ENCODE measurements at regions not wholly inside any gene's neighbourhood (a gene's known extent, or its start where the extent isn't known, plus 50 kb on each side); places are given as distances from the start of the nearest gene placed in this dataset.

GRCh38 chr21:35893156-35893555 is 167.2 kb downstream of the SETD4 start:
- Mint-ChIP-seq H3K9me3 (peaks cover 3 to 6% of the 10 kb centered on the region in 2 experiments; a peak in 3 of 5 replicates), H3K27me3 (ENCODE audit: low read depth) (no peaks in the 10 kb centered on the region), H3K27ac (no peak overlapping the region), H3K4me3 (no peak overlapping the region), H3K36me3 (ENCODE audit: insufficient read depth in 1 of 3, low read depth in 3 of 3) (peaks cover 0 to 5% (median 0%) of the 10 kb centered on the region in 3 experiments; a peak in 1 of 7 replicates), H3K4me1 (no peaks in the 10 kb centered on the region)
- Histone ChIP-seq H3K79me1 (ENCODE audit: insufficient read depth, low read depth, low read length, poor library complexity, severe bottlenecking) (no peaks in the 10 kb centered on the region), H3K27me3 (ENCODE audit: insufficient read depth, low read length) (no peaks in the 10 kb centered on the region), H2AFZ (ENCODE audit: low read length) (no peak overlapping the region), H3K4me1 (ENCODE audit: insufficient read depth, low read length) (no peaks in the 10 kb centered on the region), H3K14ac (ENCODE audit: insufficient read depth, low read length) (no peak overlapping the region), H3K9ac (ENCODE audit: extremely low read depth, insufficient read length, low read length) (no peak overlapping the region), H3K23me2 (ENCODE audit: insufficient read length, low read depth, low read length, poor library complexity, severe bottlenecking) (no peaks in the 10 kb centered on the region), H3K18ac (ENCODE audit: insufficient read length, low read depth, low read length) (no peak overlapping the region), H3T11ph (ENCODE audit: low read length) (no peak overlapping the region), H4K8ac (replicated peaks; ENCODE audit: insufficient read length, low read depth, low read length) (no peak overlapping the region), H2BK120ac (ENCODE audit: low read depth, low read length, poor library complexity, severe bottlenecking) (no peak overlapping the region), H4K20me1 (ENCODE audit: control insufficient read depth, insufficient read depth, insufficient read length) (no peaks in the 10 kb centered on the region), H2BK12ac (ENCODE audit: insufficient read length, low read depth, low read length) (no peak overlapping the region), H3K27ac (ENCODE audit: insufficient read length, low read depth, low read length) (no peak overlapping the region), H3K4ac (ENCODE audit: low read depth, low read length) (no peak overlapping the region), H3K56ac (ENCODE audit: insufficient read length, low read depth, low read length) (no peak overlapping the region), H3K23ac (ENCODE audit: insufficient read length, low read depth, low read length) (no peak overlapping the region), H3K9me3 (ENCODE audit: control insufficient read depth, low read depth, low read length) (no peaks in the 10 kb centered on the region), H3K4me2 (ENCODE audit: insufficient read depth, insufficient read length, low read length) (no peak overlapping the region), H4K91ac (ENCODE audit: insufficient read length, low read depth, low read length) (no peak overlapping the region), H2BK15ac (ENCODE audit: low read depth, low read length) (no peak overlapping the region), H2BK20ac (ENCODE audit: low read depth, low read length, poor library complexity, severe bottlenecking) (no peak overlapping the region), H2BK5ac (ENCODE audit: insufficient read length, low read length) (no peak overlapping the region), H4K5ac (ENCODE audit: insufficient read length, low read depth, low read length) (no peak overlapping the region), H2AK5ac (ENCODE audit: insufficient read length, low read length) (no peak overlapping the region), H3K79me2 (ENCODE audit: insufficient read depth, low read length) (no peaks in the 10 kb centered on the region)
- DNase-seq: no peak
- no peak for TF ChIP-seq CTCF (conservative IDR thresholded peaks at IDR 0.05)
- no CpG with 5 or more reads among the region's 3 CpGs for whole genome bisulfite sequencing (ENCODE audit: extremely low coverage, insufficient read length, low lambda C conversion rate)

Data from H9 (cell line).